ENCODE measurements at regions not wholly inside any gene's neighbourhood (a gene's known extent, or its start where the extent isn't known, plus 50 kb on each side); places are given as distances from the start of the nearest gene placed in this dataset.

- TF ChIP-seq CTCF (IDR thresholded peaks at IDR 0.05; ENCODE audit: extremely low read depth in 1 of 2, insufficient read depth in 1 of 2, low read depth in 1 of 2, low read length in 2 of 2) (no peak), MYC (IDR thresholded peaks at IDR 0.05; ENCODE audit: low read depth, low read length) (no peak)
Observed at GRCh38 chr14:82124511-82124910, 590.9 kb upstream of the SEL1L start.
